Naive thymus-derived CD4-positive, alpha-beta T cell (primary cell): ENCODE measurements at regions not wholly inside any gene's neighbourhood (a gene's known extent, or its start where the extent isn't known, plus 50 kb on each side); places are given as distances from the start of the nearest gene placed in this dataset.
A peak's percentile ranks its signal among the peaks of the same experiment; 100 is the strongest.

Experiments used
- ATAC-seq: fragments of 150-1000 bp; cut with Tn5 transposase; 2 replicates; pipeline ENCODE4 v1.10.0; 2021; ENCODE audit warnings: mild to moderate bottlenecking, moderate library complexity
- CTCF ChIA-PET: fragments of 350-600 bp; sonication (Branson Sonifier 250); formaldehyde crosslinking; loops from one replicate; lab custom pipeline; 2021; ENCODE audit warnings: antibody characterized with exemption; lab: Charles Lee
- POLR2A ChIA-PET: fragments of 350-600 bp; sonication (Branson Sonifier 250); formaldehyde crosslinking; loops from one replicate; lab custom pipeline; 2021; ENCODE audit warnings: antibody characterized with exemption, inconsistent platforms; lab: Charles Lee
- DNase-seq, 9 donors: peaks; one replicate each; pipeline versions ENCODE4 v3.0.0 to v3.0.0-alpha.2; 2020 to 2022; ENCODE audit warnings: mixed read lengths in 1 of 9
- H3K27ac ChIP-seq: one replicate; pipeline ENCODE4 v1.7.0; 2013; ENCODE audit warnings: mild to moderate bottlenecking, low read depth, low read length, moderate library complexity
- H3K27me3 ChIP-seq, 2 donors: one replicate each; pipeline ENCODE4 v1.7.0; 2013; ENCODE audit warnings: low read length in 2 of 2, mild to moderate bottlenecking in 2 of 2, moderate library complexity in 2 of 2; ENCODE audit not compliant: control insufficient read depth in 2 of 2, insufficient read depth in 2 of 2
- H3K36me3 ChIP-seq, 3 experiments: 1 replicate in 2 of 3; 2 replicates in 1 of 3; pipeline ENCODE4 v1.7.0; 2013; ENCODE audit warnings: low read length in 3 of 3, mild to moderate bottlenecking in 3 of 3, moderate library complexity in 1 of 3; ENCODE audit not compliant: insufficient read depth in 3 of 3, control insufficient read depth in 2 of 3
- H3K4me1 ChIP-seq, 2 donors: one replicate each; pipeline ENCODE4 v1.7.0; 2013; ENCODE audit warnings: low read length in 2 of 2, mild to moderate bottlenecking in 2 of 2, moderate library complexity in 1 of 2; ENCODE audit not compliant: control insufficient read depth in 2 of 2, insufficient read depth in 2 of 2
- H3K4me3 ChIP-seq: 2 replicates; pipeline ENCODE4 v1.7.0; 2013; ENCODE audit warnings: mild to moderate bottlenecking, low read length
- H3K9me3 ChIP-seq, 3 experiments: 1 replicate in 2 of 3; 2 replicates in 1 of 3; pipeline ENCODE4 v1.7.0; 2013; ENCODE audit warnings: low read length in 3 of 3; ENCODE audit not compliant: control insufficient read depth in 2 of 3
- H3K27ac Mint-ChIP-seq, 9 donors: one replicate each; pipeline ENCODE4 v1.8.0; 2020 to 2022; ENCODE audit warnings: mixed read lengths in 9 of 9, mild to moderate bottlenecking in 8 of 9, moderate library complexity in 5 of 9, inconsistent platforms in 2 of 9
- H3K27me3 Mint-ChIP-seq, 5 donors: one replicate each; pipeline ENCODE4 v1.8.0; 2021 to 2022; ENCODE audit warnings: mixed read lengths in 5 of 5, mild to moderate bottlenecking in 1 of 5
- H3K36me3 Mint-ChIP-seq, 5 donors: one replicate each; pipeline ENCODE4 v1.8.0; 2020 to 2022; ENCODE audit warnings: mixed read lengths in 5 of 5, mild to moderate bottlenecking in 3 of 5, inconsistent platforms in 1 of 5
- H3K4me1 Mint-ChIP-seq, 7 donors: one replicate each; pipeline ENCODE4 v1.8.0; 2020 to 2022; ENCODE audit warnings: mixed read lengths in 7 of 7, mild to moderate bottlenecking in 3 of 7, inconsistent platforms in 1 of 7
- H3K4me3 Mint-ChIP-seq, 10 donors: one replicate each; pipeline ENCODE4 v1.8.0; 2020 to 2022; ENCODE audit warnings: mild to moderate bottlenecking in 10 of 10, mixed read lengths in 10 of 10, moderate library complexity in 6 of 10, inconsistent platforms in 2 of 10
- H3K9me3 Mint-ChIP-seq, 11 donors: one replicate each; pipeline ENCODE4 v1.8.0; 2020 to 2022; ENCODE audit warnings: mixed read lengths in 11 of 11, mild to moderate bottlenecking in 4 of 11, inconsistent platforms in 1 of 11, moderate library complexity in 1 of 11
- intact Hi-C, 2 donors: fragments of 100-400 bp; cut with micrococcal nuclease; formaldehyde crosslinking; loops; one replicate each; pipeline ENCODE4 v1.15.1; 2023

GRCh38 chr19:30802424-30803013, 430.3 kb downstream of the ZNF536 start:
- POLR2A ChIA-PET = no interaction called here
- peaks cover 2 to 49% (median 16%) of the 10 kb centered on the region in 5 donors for H3K27me3 Mint-ChIP-seq

DNA sequence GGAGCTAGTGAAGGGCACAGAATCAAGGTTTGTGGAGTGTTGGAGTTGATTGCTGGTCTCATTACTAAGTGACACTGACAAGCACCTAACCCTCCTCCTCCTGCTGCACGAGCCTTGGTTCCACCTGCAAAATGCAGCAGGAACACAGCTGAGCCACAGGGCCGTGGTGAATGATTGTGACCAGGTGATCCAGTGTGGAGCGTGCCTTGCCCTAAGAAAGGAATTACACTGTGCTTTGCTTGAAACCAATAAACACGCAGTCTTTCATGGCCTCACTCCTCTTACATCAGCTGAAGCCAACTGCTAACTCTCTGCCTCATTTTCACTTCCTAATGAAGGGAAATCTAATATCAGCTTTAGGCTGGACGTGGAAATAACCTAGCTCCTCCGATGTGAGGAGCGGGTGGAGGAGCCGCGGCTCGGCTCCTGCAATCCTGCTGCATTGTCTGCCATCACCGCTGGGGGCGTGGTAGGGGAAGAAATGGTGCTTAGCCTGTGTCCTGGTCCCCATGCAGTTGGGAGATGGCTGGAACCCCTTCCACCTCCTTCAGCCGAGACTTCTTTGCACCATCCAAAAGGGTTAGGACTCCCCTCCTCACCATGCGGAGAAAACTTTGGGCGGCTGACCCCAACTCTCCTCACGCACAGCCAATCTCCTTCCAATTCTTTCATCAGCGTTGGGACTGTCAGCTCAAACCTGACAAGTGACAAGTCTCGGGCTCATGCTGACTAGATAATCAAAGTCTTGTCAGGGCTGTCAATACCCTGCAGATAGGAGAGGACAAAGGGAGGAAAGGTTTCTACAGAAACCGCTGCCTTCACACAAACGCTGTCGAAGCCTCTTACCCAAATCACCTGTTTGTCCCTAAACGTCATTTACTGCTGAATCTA, 427.9 kb downstream of the ZNF536 start:
- Histone ChIP-seq H3K9me3 (no peaks in the 10 kb centered on the region), H3K4me1 (no peaks in the 10 kb centered on the region), H3K27me3 (no peaks in the 10 kb centered on the region), H3K4me3 (no peak overlapping the region), H3K27ac (no peak overlapping the region), H3K36me3 (no peaks in the 10 kb centered on the region)
- DNase-seq (peak in 2 of 9 donors; percentile 1 to 33), ATAC-seq (no peak)
- Mint-ChIP-seq H3K4me3 (no peak overlapping the region), H3K9me3 (peaks cover 0 to 2% (median 0%) of the 10 kb centered on the region in 11 donors), H3K27ac (no peak overlapping the region), H3K27me3 (peaks cover 2 to 56% (median 19%) of the 10 kb centered on the region in 5 donors), H3K36me3 (no peaks in the 10 kb centered on the region), H3K4me1 (peaks cover 0 to 1% (median 0%) of the 10 kb centered on the region in 7 donors)
- POLR2A ChIA-PET = no interaction called here
- intact Hi-C loops = no loop called here
- CTCF ChIA-PET = interaction anchor here (0.6 to 0.7 kb wide), 2 partner anchors 8 to 556 kb away, joined by 3 read pairs; no protein-coding TSS in a partner anchor

More at GRCh38 chr19:30802424-30803013, 430.3 kb downstream of the ZNF536 start:
- H3K9me3 ChIP-seq = no peaks in the 10 kb centered on the region
- H3K27ac Mint-ChIP-seq = no peak overlapping the region
- intact Hi-C loops = no loop called here
- DNase-seq = no peak
- no peaks in the 10 kb centered on the region for H3K4me1 ChIP-seq
- CTCF ChIA-PET = no interaction called here
- H3K4me3 ChIP-seq = no peak overlapping the region
- H3K36me3 Mint-ChIP-seq = no peaks in the 10 kb centered on the region
- no peaks in the 10 kb centered on the region for H3K36me3 ChIP-seq
- no peak overlapping the region for H3K4me3 Mint-ChIP-seq
- no peak overlapping the region for H3K27ac ChIP-seq
- peaks cover 0 to 1% (median 0%) of the 10 kb centered on the region in 7 donors for H3K4me1 Mint-ChIP-seq
- ATAC-seq = no peak
- no peaks in the 10 kb centered on the region for H3K27me3 ChIP-seq
- H3K9me3 Mint-ChIP-seq = no peaks in the 10 kb centered on the region

DNA sequence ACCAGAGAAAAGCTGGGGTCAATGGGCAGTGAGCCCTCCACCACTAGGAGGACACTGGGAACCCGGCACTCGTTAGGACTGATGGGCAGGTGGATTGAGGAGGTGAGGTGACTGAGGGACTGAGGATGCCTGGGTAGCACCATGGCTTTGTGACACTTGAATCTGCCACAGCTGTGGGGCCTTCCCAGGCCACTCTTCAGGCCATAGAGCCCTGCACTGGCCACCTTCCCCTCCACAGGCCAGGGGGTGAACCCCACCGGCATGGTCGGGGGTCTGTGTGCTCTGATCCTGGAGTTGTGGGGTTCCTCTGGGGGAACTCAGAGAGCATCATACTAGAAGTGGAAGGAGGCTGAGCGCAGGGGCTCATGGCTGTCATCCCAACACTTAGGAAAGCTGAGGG, 423.5 kb downstream of the ZNF536 start:
- H3K27ac Mint-ChIP-seq = no peak overlapping the region
- no peaks in the 10 kb centered on the region for H3K36me3 ChIP-seq
- DNase-seq = no peak

GRCh38 chr19:30792561-30793505, 420.6 kb downstream of the ZNF536 start:
- ATAC-seq = no peak
- CTCF ChIA-PET = interaction anchor here (0.6 kb wide), 1 partner anchor 8 kb away, joined by 4 read pairs; no protein-coding TSS in a partner anchor
- H3K4me3 Mint-ChIP-seq = no peak overlapping the region

More for the DNA sequence above, 423.5 kb downstream of the ZNF536 start:
- H3K9me3 Mint-ChIP-seq = peaks cover 0 to 2% (median 0%) of the 10 kb centered on the region in 11 donors
- H3K4me1 ChIP-seq = no peaks in the 10 kb centered on the region
- peaks cover 2 to 37% (median 20%) of the 10 kb centered on the region in 5 donors for H3K27me3 Mint-ChIP-seq
- no peaks in the 10 kb centered on the region for H3K36me3 Mint-ChIP-seq
- CTCF ChIA-PET = no interaction called here
- no peaks in the 10 kb centered on the region for H3K27me3 ChIP-seq
- no peak overlapping the region for H3K4me3 ChIP-seq
- H3K4me3 Mint-ChIP-seq = no peak overlapping the region
- H3K4me1 Mint-ChIP-seq = peaks cover 0 to 1% (median 0%) of the 10 kb centered on the region in 7 donors
- H3K9me3 ChIP-seq = no peaks in the 10 kb centered on the region
- intact Hi-C loops = no loop called here
- no peak for ATAC-seq
- H3K27ac ChIP-seq = no peak overlapping the region
- POLR2A ChIA-PET = no interaction called here

GRCh38 chr19:30791088-30791487, 418.9 kb downstream of the ZNF536 start:
- intact Hi-C loops = no loop called here
- no peak for DNase-seq
- H3K36me3 Mint-ChIP-seq = no peaks in the 10 kb centered on the region
- no peaks in the 10 kb centered on the region for H3K36me3 ChIP-seq
- H3K27me3 ChIP-seq = no peaks in the 10 kb centered on the region
- no peak overlapping the region for H3K27ac Mint-ChIP-seq
- peaks cover 0 to 18% (median 0%) of the 10 kb centered on the region in 5 donors for H3K27me3 Mint-ChIP-seq
- no peak overlapping the region for H3K4me3 Mint-ChIP-seq
- H3K4me3 ChIP-seq = no peak overlapping the region
- H3K4me1 ChIP-seq = no peaks in the 10 kb centered on the region
- no peak for ATAC-seq
- ChIA-PET CTCF (no interaction called here), POLR2A (no interaction called here)
- H3K27ac ChIP-seq = no peak overlapping the region
- H3K9me3 Mint-ChIP-seq = peaks cover 0 to 4% (median 0%) of the 10 kb centered on the region in 11 donors
- H3K4me1 Mint-ChIP-seq = no peaks in the 10 kb centered on the region
- no peaks in the 10 kb centered on the region for H3K9me3 ChIP-seq

More at GRCh38 chr19:30792561-30793505, 420.6 kb downstream of the ZNF536 start:
- Mint-ChIP-seq H3K36me3 (no peaks in the 10 kb centered on the region), H3K27ac (no peak overlapping the region), H3K4me1 (no peaks in the 10 kb centered on the region), H3K27me3 (peaks cover 0 to 18% (median 4%) of the 10 kb centered on the region in 5 donors), H3K9me3 (peaks cover 0 to 4% (median 0%) of the 10 kb centered on the region in 11 donors)
- Histone ChIP-seq H3K27ac (no peak overlapping the region), H3K27me3 (no peaks in the 10 kb centered on the region), H3K36me3 (no peaks in the 10 kb centered on the region), H3K9me3 (no peaks in the 10 kb centered on the region), H3K4me3 (no peak overlapping the region), H3K4me1 (no peaks in the 10 kb centered on the region)
- no peak for DNase-seq
- POLR2A ChIA-PET = no interaction called here
- intact Hi-C loops = no loop called here

DNA sequence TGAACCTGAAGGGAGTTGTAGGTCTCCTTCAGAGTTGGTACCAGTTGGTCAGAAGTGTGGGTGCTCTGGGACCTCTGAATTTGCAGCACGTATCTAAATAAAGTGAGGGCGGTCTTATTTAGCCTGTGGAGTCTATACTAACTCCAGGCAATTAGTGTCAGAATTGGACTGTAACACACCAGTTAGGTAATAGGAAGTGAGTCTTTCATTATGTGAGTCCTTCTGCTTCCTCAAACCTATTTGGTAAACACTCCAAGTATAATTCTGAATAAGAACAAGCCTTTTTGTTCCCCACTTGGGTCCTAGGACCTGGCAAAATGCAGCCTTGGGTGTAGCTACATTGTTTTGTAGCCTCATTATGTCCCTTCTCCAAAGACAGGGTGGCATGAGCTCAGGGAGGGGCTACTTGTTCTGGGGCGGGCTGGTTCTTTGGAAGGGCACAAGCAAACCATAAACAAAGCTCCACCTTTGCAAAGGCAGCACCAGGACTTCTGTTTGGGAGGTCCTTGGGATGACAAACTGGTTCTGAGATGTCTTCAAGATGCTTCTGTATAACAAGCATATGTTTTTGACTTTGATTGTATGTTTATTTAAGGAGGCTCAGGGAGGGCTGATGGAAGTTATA, 418.0 kb downstream of the ZNF536 start:
- Histone ChIP-seq H3K9me3 (no peaks in the 10 kb centered on the region), H3K27ac (no peak overlapping the region), H3K4me3 (no peak overlapping the region), H3K4me1 (no peaks in the 10 kb centered on the region), H3K27me3 (no peaks in the 10 kb centered on the region), H3K36me3 (no peaks in the 10 kb centered on the region)
- ATAC-seq (peak; percentile 24), DNase-seq (no peak)
- peaks cover 0 to 4% (median 0%) of the 10 kb centered on the region in 11 donors for H3K9me3 Mint-ChIP-seq
- H3K36me3 Mint-ChIP-seq = no peaks in the 10 kb centered on the region
- H3K4me1 Mint-ChIP-seq = peaks cover 0 to 1% (median 0%) of the 10 kb centered on the region in 7 donors
- intact Hi-C loops = no loop called here
- CTCF ChIA-PET = no interaction called here
- H3K4me3 Mint-ChIP-seq = no peak overlapping the region
- POLR2A ChIA-PET = no interaction called here
- peaks cover 0 to 15% (median 5%) of the 10 kb centered on the region in 5 donors for H3K27me3 Mint-ChIP-seq
- no peak overlapping the region for H3K27ac Mint-ChIP-seq
